H1 (cell line): ENCODE measurements at regions not wholly inside any gene's neighbourhood (a gene's known extent, or its start where the extent isn't known, plus 50 kb on each side); places are given as distances from the start of the nearest gene placed in this dataset.

ENCODE experiments used
- CHD7 ChIP-seq: fragments of 300-600 bp; sonication (generic); IDR thresholded peaks from 2 replicates; pipeline ENCODE4 v1.7.1; 2012; ENCODE audit warnings: low read length, moderate library complexity, mild to moderate bottlenecking, inconsistent platforms; ENCODE audit not compliant: insufficient replicate concordance
- CTBP2 ChIP-seq: IDR thresholded peaks from 2 replicates; pipeline ENCODE4 v1.7.0; 2011; ENCODE audit warnings: borderline replicate concordance, mild to moderate bottlenecking, moderate library complexity, mixed read lengths, low read length; ENCODE audit not compliant: insufficient read depth, insufficient read length
- EGR1 ChIP-seq: IDR thresholded peaks from 2 replicates; pipeline ENCODE4 v1.6.1; 2011; ENCODE audit warnings: low read depth, low read length, borderline replicate concordance
- HDAC6 ChIP-seq: IDR thresholded peaks from one replicate; pipeline ENCODE4 v1.7.1; 2012; ENCODE audit warnings: low read depth, mild to moderate bottlenecking, inconsistent platforms, low read length, moderate library complexity
- POU5F1 ChIP-seq: IDR thresholded peaks from 2 replicates; pipeline ENCODE4 v1.6.1; 2011; ENCODE audit warnings: low read depth, mild to moderate bottlenecking, low read length, moderate library complexity
- RXRA ChIP-seq: IDR thresholded peaks from 2 replicates; pipeline ENCODE4 v1.6.1; 2011; ENCODE audit warnings: low read depth, mild to moderate bottlenecking, low read length, moderate library complexity; ENCODE audit not compliant: insufficient read depth
- SP2 ChIP-seq: IDR thresholded peaks from 2 replicates; pipeline ENCODE4 v1.6.1; 2012; ENCODE audit warnings: mild to moderate bottlenecking, low read length, inconsistent platforms

- TF ChIP-seq CHD7 (no peak), POU5F1 (no peak), EGR1 (no peak), HDAC6 (no peak), RXRA (no peak), SP2 (no peak), CTBP2 (no peak)
Observed at GRCh38 chr20:7274870-7275269, 507.4 kb downstream of the BMP2 start (continued).
